ENCODE measurements at regions not wholly inside any gene's neighbourhood (a gene's known extent, or its start where the extent isn't known, plus 50 kb on each side); places are given as distances from the start of the nearest gene placed in this dataset.

GRCh38 chr11:44470854-44471253, 94.6 kb upstream of the CD82 start:
- TF ChIP-seq FOSL2 (IDR thresholded peaks at IDR 0.05) = no peak
- TF ChIP-seq FOSL2 (CRISPR knock-in tag; IDR thresholded peaks at IDR 0.05) = no peak
- TF ChIP-seq, protein P1, sequence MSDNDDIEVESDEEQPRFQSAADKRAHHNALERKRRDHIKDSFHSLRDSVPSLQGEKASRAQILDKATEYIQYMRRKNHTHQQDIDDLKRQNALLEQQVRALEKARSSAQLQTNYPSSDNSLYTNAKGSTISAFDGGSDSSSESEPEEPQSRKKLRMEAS (IDR thresholded peaks at IDR 0.05) = no peak
- TF ChIP-seq, protein P2, sequence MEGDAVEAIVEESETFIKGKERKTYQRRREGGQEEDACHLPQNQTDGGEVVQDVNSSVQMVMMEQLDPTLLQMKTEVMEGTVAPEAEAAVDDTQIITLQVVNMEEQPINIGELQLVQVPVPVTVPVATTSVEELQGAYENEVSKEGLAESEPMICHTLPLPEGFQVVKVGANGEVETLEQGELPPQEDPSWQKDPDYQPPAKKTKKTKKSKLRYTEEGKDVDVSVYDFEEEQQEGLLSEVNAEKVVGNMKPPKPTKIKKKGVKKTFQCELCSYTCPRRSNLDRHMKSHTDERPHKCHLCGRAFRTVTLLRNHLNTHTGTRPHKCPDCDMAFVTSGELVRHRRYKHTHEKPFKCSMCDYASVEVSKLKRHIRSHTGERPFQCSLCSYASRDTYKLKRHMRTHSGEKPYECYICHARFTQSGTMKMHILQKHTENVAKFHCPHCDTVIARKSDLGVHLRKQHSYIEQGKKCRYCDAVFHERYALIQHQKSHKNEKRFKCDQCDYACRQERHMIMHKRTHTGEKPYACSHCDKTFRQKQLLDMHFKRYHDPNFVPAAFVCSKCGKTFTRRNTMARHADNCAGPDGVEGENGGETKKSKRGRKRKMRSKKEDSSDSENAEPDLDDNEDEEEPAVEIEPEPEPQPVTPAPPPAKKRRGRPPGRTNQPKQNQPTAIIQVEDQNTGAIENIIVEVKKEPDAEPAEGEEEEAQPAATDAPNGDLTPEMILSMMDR (IDR thresholded peaks at IDR 0.05) = no peak
- no peak for TF ChIP-seq MAFK (IDR thresholded peaks at IDR 0.05; ENCODE audit: partially characterized antibody)
- TF ChIP-seq POLR2A (IDR thresholded peaks at IDR 0.05; ENCODE audit: low read length) = no peak
- no peak for TF ChIP-seq ESRRA (IDR thresholded peaks at IDR 0.05; ENCODE audit: borderline replicate concordance, low read length)
- no peak for TF ChIP-seq HOXA7 (CRISPR knock-in tag; IDR thresholded peaks at IDR 0.05)

All from A549 (cell line).